Subcutaneous abdominal adipose tissue (tissue), 5 donors: ENCODE measurements at regions not wholly inside any gene's neighbourhood (a gene's known extent, or its start where the extent isn't known, plus 50 kb on each side); places are given as distances from the start of the nearest gene placed in this dataset.

Experiments used
- H3K27ac ChIP-seq: one replicate; pipeline ENCODE4 v1.7.0; 2013; ENCODE audit warnings: low read depth, mild to moderate bottlenecking, inconsistent platforms, low read length, moderate library complexity
- H3K27me3 ChIP-seq, 5 donors: one replicate each; pipeline ENCODE4 v1.7.0; 2013; ENCODE audit warnings: low read length in 5 of 5, inconsistent platforms in 1 of 5; ENCODE audit not compliant: control insufficient read depth in 5 of 5, insufficient read depth in 4 of 5
- H3K36me3 ChIP-seq, 5 donors: one replicate each; pipeline ENCODE4 v1.7.0; 2013; ENCODE audit warnings: low read length in 5 of 5; ENCODE audit not compliant: control insufficient read depth in 5 of 5, insufficient read depth in 5 of 5
- H3K4me1 ChIP-seq, 5 donors: one replicate each; pipeline ENCODE4 v1.7.0; 2013; ENCODE audit warnings: low read length in 5 of 5, mild to moderate bottlenecking in 3 of 5, moderate library complexity in 1 of 5; ENCODE audit not compliant: control insufficient read depth in 5 of 5, insufficient read depth in 5 of 5
- H3K4me3 ChIP-seq, 5 donors: one replicate each; pipeline ENCODE4 v1.7.0; 2013; ENCODE audit warnings: low read length in 5 of 5, low read depth in 1 of 5
- H3K9ac ChIP-seq, 5 donors: one replicate each; pipeline ENCODE4 v1.7.0; 2013; ENCODE audit warnings: low read length in 5 of 5, mild to moderate bottlenecking in 4 of 5, moderate library complexity in 3 of 5
- H3K9me3 ChIP-seq, 5 donors: one replicate each; pipeline ENCODE4 v1.7.0; 2013; ENCODE audit warnings: low read length in 5 of 5; ENCODE audit not compliant: control insufficient read depth in 5 of 5
- donor health status: healthy.
- donor health status: healthy.
- donor health status: healthy.
- donor health status: healthy.
- donor health status: healthy.

DNA sequence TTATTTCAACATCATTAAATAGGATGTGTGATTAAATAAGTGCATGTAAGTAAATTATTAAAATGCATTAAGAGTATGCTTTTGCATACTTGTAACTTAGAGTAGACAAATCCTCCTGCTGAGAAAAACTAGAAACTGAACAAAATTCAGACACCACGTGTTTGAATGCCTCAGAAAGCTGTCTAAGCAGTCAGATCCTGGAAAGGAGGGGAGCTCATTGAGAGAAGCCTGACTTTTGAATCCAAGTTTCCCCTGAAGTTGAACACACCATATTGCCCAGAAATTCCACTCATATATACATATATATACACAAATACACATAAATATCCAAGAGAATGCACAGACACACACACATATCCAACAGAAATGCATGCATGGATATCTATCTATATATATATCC lies 190.0 kb upstream of the BMP2 start:
- Histone ChIP-seq H3K27me3 (peaks cover 0 to 3% (median 0%) of the 10 kb centered on the region in 5 donors), H3K27ac (no peak overlapping the region), H3K4me1 (no peaks in the 10 kb centered on the region), H3K9me3 (no peaks in the 10 kb centered on the region), H3K36me3 (no peaks in the 10 kb centered on the region), H3K4me3 (no peak overlapping the region), H3K9ac (no peak overlapping the region)

DNA sequence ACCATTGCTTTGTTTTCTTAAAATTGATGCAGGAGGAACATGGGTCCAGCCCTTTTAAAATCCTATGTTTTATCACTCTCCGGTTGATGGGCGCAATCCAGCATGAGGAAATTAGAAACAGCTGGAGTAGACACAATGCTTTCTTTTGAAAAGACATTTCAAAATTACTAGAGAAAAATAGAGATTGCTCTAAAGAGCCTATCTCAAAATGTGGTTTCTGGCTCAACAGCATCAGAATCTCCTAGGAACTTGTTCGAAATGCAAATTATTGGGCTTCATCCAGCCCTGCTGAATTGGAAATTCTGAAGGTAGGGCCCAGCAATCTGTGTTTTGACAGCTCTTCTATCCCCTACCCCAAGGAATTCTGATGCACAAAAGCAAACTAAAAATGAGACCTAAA lies 190.8 kb upstream of the BMP2 start:
- no peaks in the 10 kb centered on the region for H3K9me3 ChIP-seq
- no peak overlapping the region for H3K4me3 ChIP-seq
- no peak overlapping the region for H3K9ac ChIP-seq
- no peaks in the 10 kb centered on the region for H3K36me3 ChIP-seq
- no peaks in the 10 kb centered on the region for H3K4me1 ChIP-seq
- H3K27me3 ChIP-seq = peaks cover 0 to 3% (median 0%) of the 10 kb centered on the region in 5 donors
- H3K27ac ChIP-seq = no peak overlapping the region

DNA sequence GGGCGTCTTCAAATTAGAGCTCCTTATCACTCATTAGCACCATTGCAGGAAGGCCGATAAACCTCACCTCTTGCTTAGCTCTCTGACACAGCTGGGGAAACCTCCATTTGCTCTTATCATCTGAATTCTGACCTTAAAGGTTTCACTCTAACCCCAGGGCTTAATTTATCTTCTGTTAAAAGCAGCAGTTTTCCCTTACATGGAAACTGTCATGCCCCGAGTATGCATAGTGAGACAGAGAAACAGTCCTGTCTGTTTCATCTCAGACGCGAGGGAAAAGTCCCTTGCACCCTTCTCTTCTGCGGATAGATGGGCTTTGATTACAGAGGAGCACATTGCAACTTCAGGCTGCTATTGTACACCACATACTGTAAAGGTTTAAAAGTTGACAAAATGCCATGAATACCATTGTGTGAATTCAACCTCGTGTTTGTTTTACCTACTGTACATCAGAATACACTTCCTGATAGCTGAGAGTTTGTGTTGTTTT lies 191.5 kb upstream of the BMP2 start:
- Histone ChIP-seq H3K27me3 (peaks cover 0 to 3% (median 0%) of the 10 kb centered on the region in 5 donors), H3K27ac (no peak overlapping the region), H3K4me1 (no peaks in the 10 kb centered on the region), H3K4me3 (no peak overlapping the region), H3K36me3 (no peaks in the 10 kb centered on the region), H3K9me3 (no peaks in the 10 kb centered on the region), H3K9ac (no peak overlapping the region)

DNA sequence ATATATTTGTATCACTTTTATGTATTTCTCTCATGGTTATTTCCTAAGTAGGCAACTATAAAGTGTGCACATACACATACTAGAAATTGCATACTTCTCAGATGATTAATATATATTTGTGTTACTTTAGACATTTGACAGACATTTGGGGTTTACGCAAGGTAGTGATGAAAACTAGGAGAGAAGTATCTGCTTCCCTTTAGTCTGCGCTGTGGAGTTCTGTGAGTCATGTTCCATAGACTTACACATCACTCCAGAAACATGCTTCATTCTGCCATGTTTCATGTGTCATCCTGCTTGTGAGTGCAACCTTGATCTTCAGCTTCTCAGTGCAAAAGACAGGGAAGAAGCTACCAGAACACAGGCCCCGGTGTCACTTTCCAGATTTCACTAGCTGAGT lies 200.7 kb upstream of the BMP2 start:
- H3K9ac ChIP-seq = no peak overlapping the region
- no peak overlapping the region for H3K27ac ChIP-seq
- no peaks in the 10 kb centered on the region for H3K9me3 ChIP-seq
- no peaks in the 10 kb centered on the region for H3K36me3 ChIP-seq
- peaks cover 0 to 2% (median 0%) of the 10 kb centered on the region in 5 donors for H3K27me3 ChIP-seq
- no peaks in the 10 kb centered on the region for H3K4me1 ChIP-seq
- H3K4me3 ChIP-seq = no peak overlapping the region

DNA sequence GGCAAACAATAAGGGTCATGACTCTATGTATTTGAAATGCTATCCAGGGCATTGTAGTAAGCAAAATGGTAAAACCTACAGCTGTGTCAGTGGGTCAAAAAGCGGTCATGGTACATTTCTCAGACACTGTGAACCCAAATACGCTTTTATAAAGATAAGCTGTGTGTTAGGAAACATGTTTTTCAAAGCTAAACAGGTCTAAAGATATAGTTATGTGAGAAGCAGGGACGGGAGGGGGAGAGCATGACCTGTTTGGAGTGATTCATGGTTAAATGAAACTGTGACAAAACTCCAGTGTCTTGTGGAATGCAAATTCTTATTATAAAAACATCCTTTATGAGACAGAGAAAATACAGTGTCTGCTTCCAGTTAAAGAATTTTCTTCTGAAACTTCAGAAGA lies 205.4 kb upstream of the BMP2 start:
- no peaks in the 10 kb centered on the region for H3K9me3 ChIP-seq
- H3K9ac ChIP-seq = no peak overlapping the region
- peaks cover 0 to 2% (median 0%) of the 10 kb centered on the region in 5 donors for H3K27me3 ChIP-seq
- H3K4me1 ChIP-seq = no peaks in the 10 kb centered on the region
- H3K4me3 ChIP-seq = no peak overlapping the region
- H3K36me3 ChIP-seq = no peaks in the 10 kb centered on the region
- H3K27ac ChIP-seq = no peak overlapping the region

DNA sequence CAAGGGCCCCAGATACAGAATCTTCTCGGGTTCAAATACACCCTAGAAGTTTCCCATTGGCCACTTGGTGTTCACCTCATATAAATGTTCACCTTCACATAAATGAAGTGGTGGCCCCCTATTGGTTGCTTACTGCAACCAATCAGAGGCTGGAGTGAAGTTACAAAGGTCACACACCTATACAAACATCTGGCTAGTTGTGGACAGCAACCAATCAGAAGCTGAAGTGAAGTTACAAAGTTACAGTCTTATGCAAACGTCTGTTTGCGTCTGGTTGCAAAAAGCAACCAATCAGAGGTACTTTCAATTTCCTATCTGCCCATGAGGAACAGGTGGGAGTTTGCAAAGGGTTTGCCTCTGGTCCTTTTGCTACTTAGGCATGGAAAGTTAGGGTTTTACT lies 206.5 kb upstream of the BMP2 start:
- Histone ChIP-seq H3K36me3 (no peaks in the 10 kb centered on the region), H3K9ac (no peak overlapping the region), H3K9me3 (no peaks in the 10 kb centered on the region)

DNA sequence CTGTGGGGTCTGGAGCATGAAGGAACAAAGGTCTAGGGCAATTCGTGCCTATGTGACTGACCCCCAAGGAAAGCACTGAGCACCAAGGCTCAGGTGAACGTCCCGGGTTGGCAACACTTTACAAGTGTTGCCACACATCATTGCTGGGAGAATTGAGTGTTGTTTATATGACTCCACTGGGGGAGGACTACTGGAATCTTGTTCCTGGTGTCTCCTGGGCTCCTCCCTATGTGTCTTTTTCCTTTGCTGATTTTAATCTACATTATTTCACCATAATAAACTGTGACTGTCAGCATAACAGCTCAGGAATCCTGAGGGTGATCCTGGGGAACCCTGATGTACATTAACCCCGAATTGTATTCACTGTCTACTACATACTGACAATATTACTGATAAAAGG lies 207.7 kb upstream of the BMP2 start:
- Histone ChIP-seq H3K4me1 (no peaks in the 10 kb centered on the region), H3K27ac (no peak overlapping the region), H3K4me3 (no peak overlapping the region)

More for the DNA sequence above, 206.5 kb upstream of the BMP2 start:
- Histone ChIP-seq H3K4me3 (no peak overlapping the region), H3K27me3 (no peaks in the 10 kb centered on the region), H3K27ac (no peak overlapping the region), H3K4me1 (no peaks in the 10 kb centered on the region)

DNA sequence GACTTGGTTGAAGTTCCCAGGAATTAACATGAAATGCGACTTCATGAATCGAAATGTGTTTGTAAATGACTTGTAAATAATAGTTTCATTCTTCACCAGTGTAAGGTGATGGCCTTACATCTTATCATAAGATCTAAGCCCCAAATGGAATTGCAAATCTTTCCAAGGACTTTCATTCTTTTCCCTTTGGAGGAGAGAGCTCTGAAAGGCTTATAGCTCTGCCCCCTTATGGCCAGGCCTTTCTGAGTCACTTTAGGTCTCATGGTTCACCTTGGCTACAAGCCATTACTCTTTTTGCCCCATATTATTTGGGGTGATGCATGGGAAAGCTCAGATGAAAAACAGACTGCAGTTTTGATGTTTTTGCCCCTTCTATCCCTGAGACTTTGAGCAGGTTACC lies 209.1 kb upstream of the BMP2 start:
- no peak overlapping the region for H3K9ac ChIP-seq
- H3K4me1 ChIP-seq = no peaks in the 10 kb centered on the region
- no peaks in the 10 kb centered on the region for H3K27me3 ChIP-seq
- H3K27ac ChIP-seq = no peak overlapping the region
- H3K4me3 ChIP-seq = no peak overlapping the region
- no peaks in the 10 kb centered on the region for H3K9me3 ChIP-seq
- H3K36me3 ChIP-seq = no peaks in the 10 kb centered on the region

More for the DNA sequence above, 207.7 kb upstream of the BMP2 start:
- Histone ChIP-seq H3K9ac (no peak overlapping the region), H3K36me3 (no peaks in the 10 kb centered on the region), H3K27me3 (no peaks in the 10 kb centered on the region), H3K9me3 (no peaks in the 10 kb centered on the region)

DNA sequence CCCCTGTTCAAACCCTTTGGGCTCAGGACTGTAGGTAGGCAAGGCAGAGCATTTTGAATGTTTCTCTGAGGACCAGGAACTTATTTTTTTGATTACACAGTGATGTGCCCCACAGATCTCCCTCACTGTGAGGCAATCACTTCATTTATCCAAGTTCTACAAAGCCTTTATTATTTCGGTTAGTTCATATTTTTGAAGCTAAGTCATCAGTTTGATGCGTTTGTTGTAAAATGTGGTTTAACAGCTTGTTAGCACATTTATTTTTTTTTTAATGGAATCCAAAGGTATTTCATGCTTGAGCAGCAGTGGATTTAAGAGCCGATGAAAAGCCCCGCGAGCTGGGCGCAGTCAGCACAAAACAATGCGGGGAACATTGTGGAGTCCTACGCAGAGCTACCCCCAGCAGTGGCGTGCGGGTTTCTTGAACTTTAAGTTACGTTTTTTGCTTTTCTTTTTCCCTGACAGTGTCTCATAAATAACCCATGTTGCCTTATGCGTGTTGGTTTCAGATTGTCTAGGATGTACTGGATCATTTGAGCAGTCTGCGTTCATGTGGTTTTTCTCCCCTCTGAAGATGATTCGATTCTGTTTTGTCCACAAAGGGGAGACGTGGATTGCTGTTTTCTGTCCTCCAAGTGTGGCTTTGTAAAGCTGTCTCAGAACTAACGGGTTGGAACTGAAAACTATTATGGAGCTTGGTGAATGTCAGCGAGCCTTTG lies 233.6 kb upstream of the BMP2 start:
- no peak overlapping the region for H3K27ac ChIP-seq
- H3K4me3 ChIP-seq = no peak overlapping the region
- H3K27me3 ChIP-seq = no peaks in the 10 kb centered on the region
- no peaks in the 10 kb centered on the region for H3K9me3 ChIP-seq
- no peaks in the 10 kb centered on the region for H3K36me3 ChIP-seq
- no peaks in the 10 kb centered on the region for H3K4me1 ChIP-seq
- H3K9ac ChIP-seq = no peak overlapping the region

DNA sequence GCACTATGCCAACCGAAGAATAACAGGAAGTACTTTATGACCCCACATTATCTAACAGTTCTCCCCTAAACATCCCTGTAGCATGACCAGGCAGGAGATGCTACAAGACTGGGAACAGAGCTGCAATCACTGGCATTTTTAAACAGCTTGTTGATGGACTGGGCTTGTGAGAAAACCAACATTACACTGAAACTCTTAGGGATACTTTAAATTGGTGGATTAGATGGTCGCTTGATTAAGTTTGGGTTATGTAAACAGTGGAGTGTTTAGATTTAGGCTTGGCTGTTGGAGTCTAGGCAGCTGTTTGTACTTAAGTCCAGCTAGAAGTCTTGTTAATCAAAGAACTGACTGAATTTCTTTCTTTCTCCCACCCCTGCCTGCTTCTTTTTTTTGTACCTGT lies 234.1 kb upstream of the BMP2 start:
- H3K4me3 ChIP-seq = no peak overlapping the region
- H3K9me3 ChIP-seq = no peaks in the 10 kb centered on the region
- no peaks in the 10 kb centered on the region for H3K4me1 ChIP-seq
- no peak overlapping the region for H3K27ac ChIP-seq
- no peak overlapping the region for H3K9ac ChIP-seq
- no peaks in the 10 kb centered on the region for H3K36me3 ChIP-seq
- H3K27me3 ChIP-seq = no peaks in the 10 kb centered on the region
